ENCODE measurements at regions not wholly inside any gene's neighbourhood (a gene's known extent, or its start where the extent isn't known, plus 50 kb on each side); places are given as distances from the start of the nearest gene placed in this dataset.

GRCh38 chr2:39515273-39515896 lies 78.3 kb upstream of the MAP4K3 start:
- no peak for DNase-seq

- no peak for DNase-seq
Observed at GRCh38 chr2:39515897-39516346, 78.8 kb upstream of the MAP4K3 start.

- DNase-seq = no peak
Observed at GRCh38 chr2:39516347-39517101, 79.4 kb upstream of the MAP4K3 start.

- no peak for DNase-seq
Observed at GRCh38 chr2:39517102-39517436, 80.0 kb upstream of the MAP4K3 start.

GRCh38 chr2:39517622-39518021 lies 80.5 kb upstream of the MAP4K3 start:
- DNase-seq = no peak

GRCh38 chr2:39519886-39520285 lies 82.8 kb upstream of the MAP4K3 start:
- no peak for DNase-seq

GRCh38 chr2:39521876-39522517 lies 84.9 kb upstream of the MAP4K3 start:
- DNase-seq = no peak

GRCh38 chr2:39522518-39522877 lies 85.4 kb upstream of the MAP4K3 start:
- DNase-seq = no peak

- DNase-seq = no peak
Observed at GRCh38 chr2:39523308-39524044, 86.4 kb upstream of the MAP4K3 start.

GRCh38 chr2:39524061-39524460 lies 87.0 kb upstream of the MAP4K3 start:
- no peak for DNase-seq

GRCh38 chr2:39524756-39525635 lies 87.9 kb upstream of the MAP4K3 start:
- DNase-seq = no peak

- no peak for DNase-seq
Observed at GRCh38 chr2:39525636-39526412, 88.7 kb upstream of the MAP4K3 start.

GRCh38 chr2:39528701-39529100 lies 91.6 kb upstream of the MAP4K3 start:
- no peak for DNase-seq

- DNase-seq = no peak
Observed at GRCh38 chr2:39529836-39530235, 92.8 kb upstream of the MAP4K3 start.

GRCh38 chr2:39530411-39530866 lies 93.4 kb upstream of the MAP4K3 start:
- no peak for DNase-seq

GRCh38 chr2:39531220-39531777 lies 94.2 kb upstream of the MAP4K3 start:
- no peak for DNase-seq

GRCh38 chr2:39532933-39533332 lies 95.8 kb upstream of the MAP4K3 start:
- no peak for DNase-seq

GRCh38 chr2:39534095-39534711 lies 97.1 kb upstream of the MAP4K3 start:
- DNase-seq = no peak

GRCh38 chr2:39535636-39536185 lies 98.6 kb upstream of the MAP4K3 start:
- no peak for DNase-seq

- DNase-seq = no peak
Observed at GRCh38 chr2:39537150-39537549, 100.1 kb upstream of the MAP4K3 start.

- DNase-seq = no peak
Observed at GRCh38 chr2:39538718-39539117, 101.6 kb upstream of the MAP4K3 start.
